ENCODE measurements at regions not wholly inside any gene's neighbourhood (a gene's known extent, or its start where the extent isn't known, plus 50 kb on each side); places are given as distances from the start of the nearest gene placed in this dataset.

DNA sequence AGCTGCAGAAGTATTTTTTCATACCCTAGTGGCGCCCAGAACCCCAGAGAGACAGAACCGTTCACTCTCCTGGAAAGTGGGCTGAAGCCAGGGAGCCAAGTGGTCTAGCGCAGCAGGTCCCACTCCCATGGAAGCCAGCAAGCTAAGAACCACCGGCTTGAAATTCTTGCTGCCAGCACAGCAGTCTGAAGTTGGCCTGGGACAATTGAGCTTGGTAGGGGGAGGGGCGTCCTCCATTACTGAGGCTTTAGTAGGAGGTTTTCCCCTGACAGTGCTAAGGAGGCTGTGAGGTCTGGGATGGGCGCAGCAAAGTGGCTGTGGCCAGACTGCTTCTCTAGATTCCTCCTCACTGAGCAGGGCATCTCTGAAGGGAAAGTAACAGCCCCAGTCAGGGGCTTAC is 84.5 kb upstream of the ATXN3L start:
- TF ChIP-seq, protein P1, sequence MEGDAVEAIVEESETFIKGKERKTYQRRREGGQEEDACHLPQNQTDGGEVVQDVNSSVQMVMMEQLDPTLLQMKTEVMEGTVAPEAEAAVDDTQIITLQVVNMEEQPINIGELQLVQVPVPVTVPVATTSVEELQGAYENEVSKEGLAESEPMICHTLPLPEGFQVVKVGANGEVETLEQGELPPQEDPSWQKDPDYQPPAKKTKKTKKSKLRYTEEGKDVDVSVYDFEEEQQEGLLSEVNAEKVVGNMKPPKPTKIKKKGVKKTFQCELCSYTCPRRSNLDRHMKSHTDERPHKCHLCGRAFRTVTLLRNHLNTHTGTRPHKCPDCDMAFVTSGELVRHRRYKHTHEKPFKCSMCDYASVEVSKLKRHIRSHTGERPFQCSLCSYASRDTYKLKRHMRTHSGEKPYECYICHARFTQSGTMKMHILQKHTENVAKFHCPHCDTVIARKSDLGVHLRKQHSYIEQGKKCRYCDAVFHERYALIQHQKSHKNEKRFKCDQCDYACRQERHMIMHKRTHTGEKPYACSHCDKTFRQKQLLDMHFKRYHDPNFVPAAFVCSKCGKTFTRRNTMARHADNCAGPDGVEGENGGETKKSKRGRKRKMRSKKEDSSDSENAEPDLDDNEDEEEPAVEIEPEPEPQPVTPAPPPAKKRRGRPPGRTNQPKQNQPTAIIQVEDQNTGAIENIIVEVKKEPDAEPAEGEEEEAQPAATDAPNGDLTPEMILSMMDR (conservative IDR thresholded peaks at IDR 0.05 in 1 of 2, IDR thresholded peaks at IDR 0.05 in 1 of 2; ENCODE audit: extremely low read depth in 1 of 2, insufficient read depth in 1 of 2, low read depth in 1 of 2, low read length in 2 of 2), result no peak
- no peak for TF ChIP-seq EZH2 (IDR thresholded peaks at IDR 0.05; ENCODE audit: borderline replicate concordance, low read length)

Data from mammary epithelial cell (primary cell).